HG03175 (cell line): ENCODE measurements at regions not wholly inside any gene's neighbourhood (a gene's known extent, or its start where the extent isn't known, plus 50 kb on each side); places are given as distances from the start of the nearest gene placed in this dataset.
A peak's percentile ranks its signal among the peaks of the same experiment; 100 is the strongest.
"Not testable (repeated sequence)": the region's sequence is repeated elsewhere in the genome, so short reads cannot be mapped to it uniquely, and the experiment has no call there.

Experiments
- ATAC-seq: cut with Tn5 transposase; IDR thresholded peaks from one replicate; pipeline ENCODE4 v1.9.1; 2021; ENCODE audit warnings: mild to moderate bottlenecking, moderate library complexity; ENCODE audit not compliant: unreplicated experiment

DNA sequence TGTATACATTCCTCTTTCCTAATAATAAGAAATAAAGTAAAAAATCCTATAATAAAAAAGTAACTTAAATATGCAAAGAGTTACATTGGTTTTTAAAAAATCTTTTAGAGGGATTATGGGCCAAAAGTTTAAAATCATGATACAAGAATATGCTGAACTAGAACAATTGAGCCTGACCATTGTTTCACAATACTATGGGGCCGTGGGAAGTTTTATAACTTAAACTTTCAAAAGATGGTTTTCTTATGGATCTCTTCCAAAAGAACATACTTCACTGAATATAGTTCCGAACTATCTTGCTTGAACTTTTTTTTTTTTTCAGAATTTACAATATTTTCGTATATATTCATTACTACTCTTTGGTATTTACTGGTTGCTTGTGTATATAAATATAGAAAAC lies 97.6 kb downstream of the NFKBIZ start:
- ATAC-seq: no peak

DNA sequence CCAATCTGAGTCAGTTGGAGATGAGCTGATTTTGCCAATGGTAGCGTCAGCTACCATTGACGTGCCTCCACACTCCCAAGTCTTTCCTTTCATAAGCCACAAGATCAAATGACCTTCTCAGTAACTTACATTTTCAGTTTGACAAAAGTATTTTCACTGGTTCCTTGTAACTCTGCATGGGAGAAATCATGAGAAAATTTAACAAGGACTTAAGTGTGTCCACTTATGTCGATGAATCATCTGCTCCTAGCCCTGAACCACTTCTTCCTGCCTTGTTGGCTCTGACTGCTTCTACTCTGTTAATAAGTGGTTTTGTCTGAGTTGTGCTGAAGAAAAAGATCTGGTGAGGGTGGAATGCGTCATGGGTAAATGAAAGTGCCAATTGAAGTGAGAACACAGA lies 101.2 kb downstream of the NFKBIZ start:
- ATAC-seq: peak; percentile 74

DNA sequence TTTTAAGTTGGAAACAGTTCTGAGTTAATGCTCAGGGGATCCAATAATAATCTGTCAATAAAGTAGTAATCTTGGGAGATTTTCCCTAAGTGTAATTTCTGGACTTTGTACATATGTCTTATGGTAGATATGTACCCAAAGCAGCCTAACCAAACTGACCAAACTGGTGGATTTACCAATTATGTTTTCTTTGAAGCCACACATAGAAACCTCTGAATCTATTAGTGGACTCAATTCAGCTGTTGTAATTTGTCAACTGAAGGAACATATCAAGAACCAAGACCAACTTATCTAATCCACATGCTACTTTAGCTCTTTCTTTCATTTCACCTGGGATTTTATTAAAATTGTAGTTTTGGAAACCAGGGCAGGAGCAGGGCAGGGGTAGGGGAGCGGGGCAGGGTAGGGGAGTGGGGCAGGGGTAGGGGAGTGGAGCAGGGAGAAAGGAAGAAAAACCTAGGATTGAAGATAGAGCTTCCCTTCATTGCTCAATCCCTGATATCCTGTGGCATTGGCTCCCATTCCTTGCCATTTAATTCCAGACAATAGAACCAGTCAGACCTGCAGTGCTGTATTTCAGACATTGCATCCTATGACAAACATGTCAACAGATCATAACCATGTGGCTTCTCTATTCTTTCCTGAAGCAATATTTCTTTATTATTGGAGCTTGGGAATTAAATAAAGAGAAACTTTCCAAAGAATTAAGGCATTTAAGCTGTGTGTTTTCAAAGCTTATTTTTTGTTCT lies 101.8 kb downstream of the NFKBIZ start:
- no peak for ATAC-seq

DNA sequence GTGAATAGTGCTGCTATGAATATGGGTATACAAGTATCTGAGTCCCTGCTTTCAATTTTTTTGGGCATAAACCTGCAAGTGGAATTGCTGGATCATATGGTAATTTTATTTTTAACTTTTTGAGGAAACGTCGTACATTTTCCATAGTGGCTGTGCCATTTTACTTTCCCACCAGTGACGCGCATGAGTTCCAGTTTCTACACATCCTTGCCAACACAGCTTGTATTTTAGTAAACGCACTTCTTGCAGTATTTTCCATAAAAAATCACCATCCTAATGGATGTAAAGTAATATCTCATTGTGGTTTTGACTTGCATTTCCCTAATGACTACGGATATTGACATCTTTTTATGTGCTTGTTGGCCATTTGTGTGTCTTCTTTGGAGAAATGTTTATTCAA lies 105.0 kb downstream of the NFKBIZ start:
- ATAC-seq: no peak

DNA sequence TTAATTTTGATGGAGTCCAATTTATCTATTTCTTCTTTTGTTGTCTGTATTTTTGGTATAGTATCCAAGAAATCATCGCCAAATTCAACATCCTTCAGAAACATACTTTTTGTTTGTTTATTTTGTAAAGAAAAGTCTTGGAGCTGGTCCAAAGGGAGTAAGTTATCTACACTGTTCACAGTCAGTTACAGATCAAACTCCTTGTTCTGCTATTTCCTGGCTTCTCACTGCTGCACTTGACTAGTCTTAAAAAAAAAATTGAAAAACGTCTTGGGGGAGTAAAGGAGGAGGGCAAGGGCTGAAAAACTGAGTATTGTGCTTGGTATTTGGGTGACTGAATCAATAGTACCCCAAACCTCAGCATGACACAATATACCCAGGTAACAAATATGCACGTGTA lies 105.6 kb downstream of the NFKBIZ start:
- ATAC-seq: no peak

DNA sequence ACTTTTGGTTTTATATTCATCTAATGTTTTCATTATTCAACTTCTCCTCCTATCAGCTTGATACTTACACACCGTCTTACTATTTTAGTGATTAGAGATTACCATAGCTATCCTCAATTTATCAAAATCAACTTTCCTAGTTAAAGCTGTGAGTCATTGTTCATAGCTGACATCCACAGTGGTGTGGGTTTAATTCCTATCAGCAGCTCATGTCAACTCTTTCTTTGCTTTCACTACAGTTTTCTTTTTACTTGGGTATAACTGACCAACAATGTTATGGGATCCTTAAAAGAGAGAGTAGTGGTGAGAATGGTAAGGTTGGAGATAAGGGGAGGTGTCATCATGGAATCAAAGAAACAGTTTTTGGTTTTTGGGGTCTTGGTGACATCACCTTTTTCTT lies 112.7 kb downstream of the NFKBIZ start:
- no peak for ATAC-seq

DNA sequence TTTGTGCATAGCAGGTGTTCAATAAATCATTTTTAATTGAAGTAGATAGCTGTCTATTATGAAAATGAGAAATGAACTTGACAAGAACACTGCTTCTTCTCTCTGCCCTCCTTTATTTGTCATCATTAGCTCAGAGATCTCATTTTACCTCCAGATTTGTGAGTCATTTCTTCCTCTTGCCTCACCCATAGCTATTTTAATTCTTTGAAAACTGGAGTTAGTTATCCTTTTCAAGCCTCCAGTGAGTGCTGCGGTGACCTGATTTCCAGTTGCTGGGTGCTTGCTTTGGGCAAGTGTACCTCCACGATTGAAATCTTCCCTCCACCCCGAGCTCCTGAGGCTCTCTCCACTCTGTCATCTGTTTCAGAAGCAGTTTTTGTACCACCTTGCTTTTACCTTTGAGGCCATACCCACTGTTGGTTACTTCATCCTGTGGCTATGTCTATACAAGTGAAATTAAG lies 114.6 kb downstream of the NFKBIZ start:
- no peak for ATAC-seq

DNA sequence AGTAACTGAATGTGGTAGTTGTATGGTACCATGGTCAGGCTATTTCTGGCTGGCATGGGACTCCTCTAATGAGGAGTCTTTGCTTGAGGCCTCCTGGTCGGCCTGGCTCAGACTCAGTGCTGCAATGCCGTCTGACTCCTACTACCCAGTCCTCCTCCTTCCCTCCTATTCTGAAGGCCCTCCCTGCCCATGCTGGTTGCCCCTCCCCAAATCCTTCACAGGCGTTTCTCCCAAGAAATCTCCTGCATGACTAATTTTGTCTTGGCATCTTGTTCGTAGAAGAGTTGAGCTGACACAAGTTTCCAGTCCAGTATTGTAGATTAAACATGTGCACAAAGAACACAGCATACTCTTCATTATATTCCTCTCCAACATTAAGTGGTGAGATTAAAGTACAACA lies 115.5 kb downstream of the NFKBIZ start:
- ATAC-seq: no peak

DNA sequence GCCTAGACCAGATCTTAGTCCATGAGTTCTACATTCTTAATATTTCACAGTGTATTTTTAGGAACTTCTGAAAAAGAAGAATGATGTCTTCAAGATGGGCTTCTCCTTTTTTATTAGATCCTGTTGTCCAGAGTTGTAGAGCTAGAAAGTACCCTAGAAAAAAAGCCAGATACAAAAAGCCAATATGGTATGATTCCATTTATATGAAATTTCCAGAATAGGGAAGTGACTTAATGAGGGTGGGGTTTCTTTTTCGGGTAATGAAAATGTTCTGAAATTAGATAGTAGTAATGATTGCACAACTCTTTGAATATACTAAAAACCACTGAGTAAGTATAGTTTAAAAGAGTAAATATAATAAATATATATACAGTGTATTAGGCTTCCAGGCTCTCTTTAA lies 116.9 kb downstream of the NFKBIZ start:
- no peak for ATAC-seq

DNA sequence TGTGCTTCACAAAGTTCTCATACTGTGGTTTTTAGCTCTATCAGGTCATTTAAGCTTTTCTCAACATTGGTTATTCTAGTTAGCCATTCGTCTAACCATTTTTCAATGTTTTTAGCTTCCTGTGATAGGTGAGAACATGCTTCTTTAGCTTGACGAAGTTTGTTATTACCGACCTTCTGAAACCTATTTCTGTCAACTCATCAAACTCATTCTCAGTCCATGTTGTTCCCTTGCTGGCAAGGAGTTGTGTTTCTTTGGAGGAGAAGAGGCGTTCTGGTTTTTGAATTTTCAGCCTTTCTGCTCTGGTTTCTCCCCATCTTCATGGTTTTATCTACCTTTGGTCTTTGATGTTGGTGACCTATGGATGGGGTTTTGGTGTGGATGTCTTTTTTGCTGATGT lies 120.9 kb downstream of the NFKBIZ start:
- no peak for ATAC-seq

DNA sequence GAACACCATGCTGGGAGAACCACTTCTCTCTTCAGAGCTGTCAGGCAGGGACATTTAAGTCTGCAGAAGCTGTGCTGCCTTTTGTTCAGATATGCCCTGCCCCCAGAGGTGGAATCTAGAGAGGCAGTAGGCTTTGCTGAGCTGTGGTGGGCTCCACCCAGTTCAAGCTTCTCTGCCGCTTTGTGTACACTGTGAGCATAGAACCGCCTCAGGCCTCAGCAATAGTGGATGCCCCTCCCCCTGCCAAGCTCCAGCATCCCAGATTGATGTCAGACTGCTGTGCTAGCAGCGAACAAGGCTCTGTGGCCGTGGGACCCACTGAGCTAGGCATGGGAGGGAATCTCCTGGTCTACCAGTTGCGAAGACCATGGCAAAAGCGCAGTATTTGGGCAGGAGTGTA lies 121.6 kb downstream of the NFKBIZ start:
- ATAC-seq: no peak

DNA sequence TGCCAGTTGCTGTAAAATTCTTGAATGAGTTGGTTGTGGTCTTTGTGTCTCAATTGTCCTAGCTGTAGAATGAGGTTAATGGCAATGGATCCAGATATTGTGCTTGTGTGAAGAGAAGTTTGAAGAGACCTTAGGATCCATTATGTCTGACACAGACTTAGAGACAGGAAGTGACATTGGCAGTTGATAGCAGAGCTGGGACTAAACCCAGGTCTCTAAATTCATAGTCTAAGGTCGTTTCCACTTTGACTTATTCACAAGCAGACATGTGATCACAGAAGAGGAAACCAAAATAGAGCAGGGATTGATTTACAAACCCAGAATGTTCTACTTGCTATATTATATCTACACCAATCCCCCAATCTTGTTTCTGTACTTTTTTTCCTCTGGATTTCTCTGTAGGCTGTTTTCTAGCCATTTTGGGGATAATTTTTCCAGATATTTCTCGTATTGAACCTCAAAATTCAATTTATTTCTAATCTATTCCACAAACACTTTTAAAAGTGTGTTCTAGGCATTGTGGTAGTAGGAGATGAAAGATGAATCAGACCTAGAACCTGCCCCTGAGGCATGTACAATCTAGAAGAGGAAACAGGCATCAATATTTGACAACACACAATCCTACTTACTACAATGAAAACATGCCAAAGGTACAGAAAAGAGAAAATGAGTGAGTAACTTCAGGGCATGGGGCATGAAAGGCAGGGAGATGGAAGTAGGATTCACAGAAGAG lies 123.3 kb downstream of the NFKBIZ start:
- no peak for ATAC-seq

DNA sequence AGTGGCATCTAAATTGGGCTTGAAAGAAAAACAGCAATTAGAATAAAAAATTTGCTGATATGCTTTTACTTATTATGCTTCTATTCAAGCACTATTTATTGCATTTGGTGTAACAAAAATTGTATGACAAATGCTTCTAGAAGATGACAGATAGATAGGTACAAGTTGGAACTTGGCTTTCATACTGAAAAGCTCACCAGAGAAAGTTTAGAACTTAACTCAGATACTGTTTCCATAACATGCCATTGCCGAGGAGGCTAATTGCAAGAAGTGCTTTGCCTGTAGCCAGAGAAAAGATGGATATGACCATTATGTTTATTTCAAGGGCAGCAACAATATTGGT lies 123.8 kb downstream of the NFKBIZ start:
- ATAC-seq: no peak

DNA sequence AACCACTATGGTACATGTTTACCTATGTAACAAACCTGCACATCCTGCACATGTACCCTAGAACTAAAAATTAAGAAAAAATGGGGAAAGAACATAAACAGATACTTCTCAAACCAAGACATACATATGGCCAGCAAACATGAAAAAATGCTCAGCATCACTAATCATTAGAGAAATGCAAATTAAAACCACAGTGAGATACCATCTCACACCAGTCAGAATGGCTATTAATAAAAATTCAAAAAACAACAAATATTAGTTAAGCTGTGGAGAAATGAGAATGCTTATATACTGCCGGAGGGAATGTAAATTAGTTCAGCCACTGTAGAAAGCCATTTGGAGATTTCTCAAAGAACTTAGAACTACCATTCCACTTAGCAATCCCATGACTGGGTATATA lies 126.1 kb downstream of the NFKBIZ start:
- ATAC-seq: not testable (repeated sequence)

DNA sequence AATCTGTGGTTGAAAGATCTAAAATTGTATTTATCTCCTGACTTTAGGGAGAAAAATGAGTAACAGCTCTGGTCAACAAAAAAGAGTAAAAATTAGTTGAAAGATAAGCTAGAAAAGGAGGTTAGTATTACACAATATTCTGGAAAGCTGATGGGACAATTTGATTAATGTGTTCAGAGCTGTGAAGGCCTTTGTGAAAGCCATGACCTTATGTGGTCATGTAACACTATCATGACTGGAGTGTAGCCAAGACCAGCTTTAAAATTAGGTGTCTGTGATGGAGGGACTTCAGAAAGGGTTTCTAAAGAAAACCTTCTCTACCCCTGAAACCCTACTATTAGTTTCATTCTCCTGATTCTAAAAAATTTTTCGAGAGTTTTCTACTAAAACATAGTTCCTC lies 127.2 kb downstream of the NFKBIZ start:
- ATAC-seq: peak; percentile 96

DNA sequence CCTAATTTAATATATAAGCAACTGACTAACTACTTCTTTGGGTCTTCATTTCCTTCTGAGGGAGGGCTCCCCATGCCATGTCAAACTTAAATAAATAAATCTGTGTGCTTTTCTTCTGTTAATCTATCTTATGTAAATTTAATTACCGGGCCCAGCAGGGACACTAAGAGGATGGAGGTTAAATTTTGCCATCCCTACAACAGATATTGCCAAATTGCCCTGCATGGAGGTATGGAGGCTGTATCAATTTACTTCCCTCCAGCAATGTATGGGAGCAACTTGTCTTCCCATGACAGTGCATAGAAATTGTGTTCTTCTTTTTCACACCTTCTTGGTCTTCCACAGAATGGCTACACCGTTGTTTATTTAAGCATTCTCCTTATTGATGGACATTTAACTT lies 129.0 kb downstream of the NFKBIZ start:
- no peak for ATAC-seq

DNA sequence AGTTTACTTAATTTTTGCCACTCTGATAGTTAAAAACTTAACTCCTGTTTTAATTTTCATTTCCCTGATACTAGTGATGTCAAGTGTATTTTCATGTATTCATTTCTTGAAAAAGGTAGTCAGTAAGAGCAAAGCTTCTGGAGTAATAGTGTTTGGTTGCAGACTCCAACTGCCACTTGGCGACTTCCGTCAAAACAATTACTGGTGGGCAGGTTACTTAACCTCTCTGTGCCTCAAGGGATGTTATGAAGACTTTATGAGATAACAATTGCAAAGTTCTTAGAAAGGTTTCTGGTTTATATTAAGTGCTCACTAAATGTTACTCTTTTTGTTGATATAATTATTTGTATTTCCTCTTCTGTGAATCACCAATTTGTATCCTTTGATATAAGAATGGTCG lies 129.7 kb downstream of the NFKBIZ start:
- ATAC-seq: no peak

DNA sequence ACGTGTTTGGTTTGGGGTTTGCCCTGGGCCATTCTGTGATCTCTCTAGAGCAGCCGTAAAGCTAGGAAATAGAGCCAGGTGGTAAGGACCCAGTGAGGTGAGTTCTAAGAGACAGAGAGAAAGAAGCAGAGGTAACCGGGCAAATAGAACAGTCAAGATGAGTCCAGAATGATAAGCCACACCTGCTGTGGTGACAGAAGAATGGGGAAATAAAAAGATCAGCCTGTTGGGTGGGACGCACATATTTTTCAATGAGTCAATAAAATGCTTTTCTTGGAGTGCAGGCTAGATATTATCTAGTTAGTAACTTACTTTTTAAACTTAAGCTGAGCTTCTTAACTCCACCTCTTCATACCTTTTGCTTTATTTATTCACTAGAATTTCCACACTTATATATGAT lies 135.0 kb downstream of the NFKBIZ start:
- ATAC-seq: no peak

DNA sequence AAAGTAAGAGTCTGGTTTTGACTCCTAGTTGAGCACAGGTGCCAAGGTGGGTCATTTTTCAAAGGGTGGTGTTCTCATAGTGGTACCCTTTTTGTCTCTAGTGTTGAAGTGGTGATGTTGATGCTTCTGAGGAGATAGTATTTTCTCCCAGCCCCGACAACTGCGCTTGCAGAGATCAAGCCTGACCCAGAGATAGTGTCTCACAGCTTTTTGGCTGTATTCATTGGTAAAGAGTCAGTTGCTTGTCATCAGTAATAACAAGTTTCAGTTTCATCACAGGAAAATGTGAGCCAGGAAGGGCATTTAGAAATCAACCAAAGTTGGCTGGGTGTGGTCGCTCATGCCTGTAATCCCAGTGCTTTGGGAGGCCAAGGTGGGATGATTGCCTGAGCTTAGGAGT lies 139.3 kb downstream of the NFKBIZ start:
- ATAC-seq: no peak

DNA sequence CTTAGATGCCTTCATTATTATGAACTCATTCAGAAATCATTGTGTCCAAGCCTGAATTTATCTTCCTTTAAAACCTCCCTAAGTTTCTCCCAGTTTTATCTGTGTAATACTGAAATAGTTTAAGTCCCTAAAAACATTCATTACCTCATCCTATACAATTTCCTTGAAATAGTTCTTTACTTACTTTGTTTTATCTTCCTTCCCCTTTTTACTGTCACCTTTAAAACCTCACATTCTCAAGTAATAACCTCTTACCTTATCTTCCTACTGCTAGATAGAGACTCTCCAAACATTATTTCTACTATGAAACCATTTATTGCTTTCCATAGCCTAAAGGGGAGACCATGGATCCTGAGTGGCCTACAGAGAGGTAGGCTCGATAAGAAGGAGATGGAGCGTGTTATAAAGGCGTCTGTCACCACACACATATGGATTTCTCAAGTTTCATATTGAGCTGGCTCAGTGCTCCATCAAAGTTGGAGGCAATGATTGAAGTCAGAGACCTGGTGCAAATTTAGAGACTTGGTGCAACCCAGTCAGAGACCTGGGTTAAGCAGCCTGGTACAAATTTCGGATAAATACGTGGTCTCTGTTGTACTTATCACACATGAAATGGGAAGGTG lies 140.4 kb downstream of the NFKBIZ start:
- ATAC-seq: no peak

DNA sequence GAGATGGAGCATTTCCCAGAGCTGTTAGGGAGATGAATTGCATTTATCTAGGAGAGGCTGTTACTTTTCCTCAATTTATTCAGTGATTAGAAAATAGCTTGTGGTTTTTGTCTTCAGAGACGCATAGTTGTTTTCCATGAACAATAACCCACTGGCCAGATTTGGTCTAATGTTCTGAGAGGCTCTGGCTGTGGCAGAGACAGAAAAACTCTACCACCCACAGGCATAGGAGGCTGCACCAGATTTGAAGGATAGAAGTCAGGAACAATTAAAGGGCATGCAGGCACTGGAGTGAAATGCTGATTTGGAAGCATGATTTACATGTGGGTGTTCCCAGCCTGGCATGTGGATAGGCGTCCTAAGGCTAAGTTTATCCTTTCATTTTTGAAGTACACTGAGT lies 143.5 kb downstream of the NFKBIZ start:
- ATAC-seq: no peak

DNA sequence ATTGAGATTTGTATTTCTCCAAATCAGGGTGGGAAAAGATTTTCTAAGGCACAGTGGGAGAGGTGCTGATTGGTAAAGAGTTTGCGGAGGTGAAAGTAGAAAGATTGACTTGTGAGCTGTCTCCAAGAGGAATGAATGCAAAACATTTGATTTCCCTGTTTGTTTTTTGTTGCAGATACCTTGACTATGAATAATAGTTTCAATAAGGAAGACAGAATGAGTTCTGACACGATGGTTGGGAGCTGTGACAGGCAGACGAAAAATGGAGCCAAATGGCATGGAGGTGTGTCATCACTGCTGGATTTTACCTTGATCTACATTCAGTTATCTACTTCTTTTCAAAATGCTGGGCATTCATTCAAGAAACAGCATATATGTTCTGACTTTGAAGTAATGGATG lies 145.1 kb downstream of the NFKBIZ start:
- no peak for ATAC-seq
